Loucy (cell line): ENCODE measurements at regions not wholly inside any gene's neighbourhood (a gene's known extent, or its start where the extent isn't known, plus 50 kb on each side); places are given as distances from the start of the nearest gene placed in this dataset.

Experiments
- H2AFZ ChIP-seq: fragments of 200-600 bp; sonication (generic); 2 replicates; pipeline ENCODE4 v1.6.0; 2016; ENCODE audit warnings: antibody characterized with exemption, mild to moderate bottlenecking, low read length, moderate library complexity
- H3F3A ChIP-seq: fragments of 200-600 bp; 2 replicates; pipeline ENCODE4 v1.6.0; 2016; ENCODE audit warnings: antibody characterized with exemption, low read depth, mild to moderate bottlenecking
- H3K27me3 ChIP-seq: fragments of 200-600 bp; sonication (generic); 2 replicates; pipeline ENCODE4 v1.6.1; 2014; ENCODE audit warnings: low read length, mild to moderate bottlenecking; ENCODE audit not compliant: insufficient read depth, poor library complexity, severe bottlenecking
- H3K36me3 ChIP-seq: fragments of 200-600 bp; sonication (generic); 2 replicates; pipeline ENCODE4 v1.6.1; 2016; ENCODE audit warnings: low read length; ENCODE audit not compliant: insufficient read depth
- H3K4me1 ChIP-seq: fragments of 200-600 bp; sonication (generic); 2 replicates; pipeline ENCODE4 v1.5.1; 2014; ENCODE audit warnings: low read length, mild to moderate bottlenecking; ENCODE audit not compliant: insufficient read depth, poor library complexity, severe bottlenecking
- H3K4me2 ChIP-seq: fragments of 200-600 bp; sonication (generic); 2 replicates; pipeline ENCODE4 v1.6.0; 2014; ENCODE audit warnings: antibody characterized with exemption, low read length, low read depth, mild to moderate bottlenecking; ENCODE audit not compliant: poor library complexity, severe bottlenecking
- H3K4me3 ChIP-seq: fragments of 200-600 bp; sonication (generic); 2 replicates; pipeline ENCODE4 v1.5.1; 2014; ENCODE audit warnings: low read length, mild to moderate bottlenecking, mixed read lengths; ENCODE audit not compliant: poor library complexity, severe bottlenecking
- H3K79me2 ChIP-seq: fragments of 200-600 bp; sonication (generic); 2 replicates; pipeline ENCODE4 v1.6.1; 2014; ENCODE audit warnings: low read length; ENCODE audit not compliant: insufficient read depth
- H3K9ac ChIP-seq: fragments of 200-600 bp; sonication (generic); 2 replicates; pipeline ENCODE4 v1.6.0; 2014; ENCODE audit warnings: mild to moderate bottlenecking, low read depth, low read length, moderate library complexity; ENCODE audit not compliant: poor library complexity, severe bottlenecking
- H3K9me2 ChIP-seq: fragments of 200-600 bp; sonication (generic); replicated peaks from 2 replicates; pipeline ENCODE4 v1.6.1; 2016; ENCODE audit warnings: low read depth, low read length, mixed read lengths
- H3K9me3 ChIP-seq: fragments of 200-600 bp; sonication (generic); 2 replicates; pipeline ENCODE4 v1.6.1; 2014; ENCODE audit warnings: mild to moderate bottlenecking, antibody characterized with exemption, low read length, low read depth; ENCODE audit not compliant: insufficient read depth
- H4K20me1 ChIP-seq: fragments of 200-600 bp; sonication (generic); 2 replicates; pipeline ENCODE4 v1.6.0; 2014; ENCODE audit warnings: antibody characterized with exemption, low read length, mild to moderate bottlenecking; ENCODE audit not compliant: insufficient read depth, poor library complexity, severe bottlenecking
- EZH2phosphoT487 ChIP-seq: fragments of 200-600 bp; IDR thresholded peaks from 2 replicates; pipeline ENCODE4 v1.6.1; 2018; ENCODE audit warnings: antibody characterized with exemption, mild to moderate bottlenecking, moderate library complexity, borderline replicate concordance
- TF ChIP-seq, protein P1 (sequence below): fragments of 200-600 bp; sonication (generic); conservative IDR thresholded peaks from 2 replicates; pipeline ENCODE4 v1.5.1; 2014; ENCODE audit warnings: mild to moderate bottlenecking, antibody characterized with exemption, low read length

DNA sequence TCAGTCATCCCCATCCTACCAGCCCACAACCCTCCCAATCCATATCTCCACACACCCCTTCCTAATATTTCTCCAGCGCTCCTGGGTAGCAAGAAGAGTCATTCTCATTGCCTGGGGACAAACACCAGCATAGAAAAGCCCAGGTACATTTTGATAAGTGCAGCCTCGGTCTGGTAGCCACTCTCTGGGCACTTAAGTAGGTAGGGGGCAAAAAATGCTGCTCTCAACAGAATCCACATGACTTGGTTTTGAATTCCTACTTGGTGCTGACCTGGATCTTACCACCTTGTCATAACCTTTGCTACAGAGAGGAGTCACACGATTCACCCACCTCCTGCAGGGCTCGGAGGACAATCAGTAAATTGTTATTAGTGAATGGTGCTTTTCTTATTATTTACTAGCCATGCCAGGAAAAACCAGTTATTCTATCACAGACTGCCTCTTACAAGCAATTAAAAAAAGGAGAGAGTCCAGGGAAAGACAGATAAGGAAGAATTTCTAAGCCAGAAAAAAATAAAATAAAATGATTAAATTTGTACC lies 249.1 kb downstream of the LY86 start:
- Histone ChIP-seq H3K9ac (no peak overlapping the region), H3K27me3 (no peaks in the 10 kb centered on the region), H3K4me1 (peaks cover 16% of the 10 kb centered on the region), H3K9me3 (no peaks in the 10 kb centered on the region), H4K20me1 (no peaks in the 10 kb centered on the region), H2AFZ (no peak overlapping the region), H3F3A (no peaks in the 10 kb centered on the region), H3K9me2 (no peaks in the 10 kb centered on the region), H3K4me3 (no peak overlapping the region), H3K36me3 (no peaks in the 10 kb centered on the region), H3K4me2 (no peak overlapping the region), H3K79me2 (no peaks in the 10 kb centered on the region)
- TF ChIP-seq, protein P1, sequence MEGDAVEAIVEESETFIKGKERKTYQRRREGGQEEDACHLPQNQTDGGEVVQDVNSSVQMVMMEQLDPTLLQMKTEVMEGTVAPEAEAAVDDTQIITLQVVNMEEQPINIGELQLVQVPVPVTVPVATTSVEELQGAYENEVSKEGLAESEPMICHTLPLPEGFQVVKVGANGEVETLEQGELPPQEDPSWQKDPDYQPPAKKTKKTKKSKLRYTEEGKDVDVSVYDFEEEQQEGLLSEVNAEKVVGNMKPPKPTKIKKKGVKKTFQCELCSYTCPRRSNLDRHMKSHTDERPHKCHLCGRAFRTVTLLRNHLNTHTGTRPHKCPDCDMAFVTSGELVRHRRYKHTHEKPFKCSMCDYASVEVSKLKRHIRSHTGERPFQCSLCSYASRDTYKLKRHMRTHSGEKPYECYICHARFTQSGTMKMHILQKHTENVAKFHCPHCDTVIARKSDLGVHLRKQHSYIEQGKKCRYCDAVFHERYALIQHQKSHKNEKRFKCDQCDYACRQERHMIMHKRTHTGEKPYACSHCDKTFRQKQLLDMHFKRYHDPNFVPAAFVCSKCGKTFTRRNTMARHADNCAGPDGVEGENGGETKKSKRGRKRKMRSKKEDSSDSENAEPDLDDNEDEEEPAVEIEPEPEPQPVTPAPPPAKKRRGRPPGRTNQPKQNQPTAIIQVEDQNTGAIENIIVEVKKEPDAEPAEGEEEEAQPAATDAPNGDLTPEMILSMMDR: no peak
- TF ChIP-seq EZH2phosphoT487: no peak

DNA sequence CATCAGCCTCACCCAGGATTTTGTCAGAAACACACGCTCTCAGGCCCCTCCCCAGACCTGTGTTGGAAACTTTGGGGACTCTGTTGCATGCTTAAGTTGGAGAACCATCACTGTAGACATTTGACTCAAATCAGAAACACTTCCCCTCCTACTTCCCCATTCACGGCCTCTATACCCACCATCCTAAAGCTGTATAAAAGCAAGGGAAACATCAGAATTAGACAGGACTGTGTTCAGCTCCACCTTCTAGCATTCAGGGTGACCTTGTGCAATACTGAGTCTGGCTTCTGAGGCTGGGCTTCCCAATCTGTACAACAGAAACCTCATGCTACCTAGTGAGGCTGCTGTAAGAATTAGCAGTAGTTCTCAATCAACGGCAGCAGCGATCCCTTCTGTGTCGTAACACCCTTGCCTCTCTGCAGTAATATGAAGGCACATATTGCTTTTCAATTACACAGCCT lies 252.3 kb downstream of the LY86 start:
- no peak overlapping the region for H3K4me2 ChIP-seq
- 0 out of 2 replicates have a peak overlapping the region, but pooled peaks have one; percentile 5 for H2AFZ ChIP-seq
- no peak overlapping the region for H3K9ac ChIP-seq
- H3K9me2 ChIP-seq: no peaks in the 10 kb centered on the region
- no peaks in the 10 kb centered on the region for H3K79me2 ChIP-seq
- peaks cover 4% of the 10 kb centered on the region; the same call in 1 of the 2 replicates for H3K9me3 ChIP-seq
- TF ChIP-seq EZH2phosphoT487: no peak
- TF ChIP-seq, protein P1: no peak
- H3K4me3 ChIP-seq: no peak overlapping the region
- H3F3A ChIP-seq: no peaks in the 10 kb centered on the region
- no peaks in the 10 kb centered on the region for H3K27me3 ChIP-seq
- no peaks in the 10 kb centered on the region for H4K20me1 ChIP-seq
- no peaks in the 10 kb centered on the region for H3K36me3 ChIP-seq
- H3K4me1 ChIP-seq: peaks cover 11% of the 10 kb centered on the region

GRCh38 chr6:6841571-6841970 lies 253.1 kb downstream of the LY86 start:
- Histone ChIP-seq H3K4me3 (no peak overlapping the region), H3K79me2 (no peaks in the 10 kb centered on the region), H3K9me3 (peaks cover 10% of the 10 kb centered on the region; the same call in 1 of the 2 replicates), H3K36me3 (no peaks in the 10 kb centered on the region), H2AFZ (peak overlapping the region; percentile 5; the same call in 1 of the 2 replicates), H3K9me2 (no peaks in the 10 kb centered on the region), H3K27me3 (no peaks in the 10 kb centered on the region), H3K9ac (no peak overlapping the region), H4K20me1 (no peaks in the 10 kb centered on the region), H3K4me1 (peaks cover 8% of the 10 kb centered on the region), H3K4me2 (no peak overlapping the region), H3F3A (no peaks in the 10 kb centered on the region)
- no peak for TF ChIP-seq EZH2phosphoT487
- TF ChIP-seq, protein P1: no peak; the same call in 1 of the 2 replicates
